Transverse colon (tissue), 4 donors: ENCODE measurements at regions not wholly inside any gene's neighbourhood (a gene's known extent, or its start where the extent isn't known, plus 50 kb on each side); places are given as distances from the start of the nearest gene placed in this dataset.
"Not testable (repeated sequence)": the region's sequence is repeated elsewhere in the genome, so short reads cannot be mapped to it uniquely, and the experiment has no call there.

Experiments
- DNase-seq: peaks from one replicate; pipeline ENCODE4 v3.0.0-alpha.2; 2019
- H3K27ac ChIP-seq, 4 donors: fragments of 200-600 bp; sonication (generic); 2 replicates each; pipeline ENCODE4 v1.5.1; 2016 to 2018; ENCODE audit warnings: inconsistent platforms in 4 of 4
- H3K27me3 ChIP-seq: fragments of 200-600 bp; sonication (generic); 2 replicates; pipeline ENCODE4 v1.5.1; 2017; ENCODE audit warnings: inconsistent platforms
- H3K36me3 ChIP-seq, 4 donors: fragments of 200-600 bp; sonication (generic); 2 replicates each; pipeline ENCODE4 v1.5.1; 2017 to 2019; ENCODE audit warnings: inconsistent platforms in 4 of 4
- H3K4me1 ChIP-seq, 4 donors: fragments of 200-600 bp; sonication (generic); 2 replicates each; pipeline ENCODE4 v1.5.1; 2017 to 2020; ENCODE audit warnings: inconsistent platforms in 4 of 4
- H3K4me3 ChIP-seq, 4 donors: fragments of 200-600 bp; sonication (generic); 1 replicate in 1 of 4; 2 replicates in 3 of 4; pipeline versions ENCODE4 v1.5.1 to v1.6.1; 2017 to 2019; ENCODE audit warnings: inconsistent platforms in 4 of 4
- H3K9me3 ChIP-seq, 2 donors: fragments of 200-600 bp; sonication (generic); 2 replicates each; pipeline ENCODE4 v1.5.1; 2017 to 2019; ENCODE audit warnings: inconsistent platforms in 2 of 2
- CTCF ChIP-seq, 5 experiments: fragments of 200-600 bp in 3 of 5; fragments of 450-650 bp in 2 of 5; sonication (generic) in 3 of 5; IDR thresholded peaks; 1 replicate in 2 of 5; 2 replicates in 3 of 5; pipeline ENCODE4 v1.5.1; 2016 to 2017; ENCODE audit warnings: antibody characterized with exemption in 5 of 5, inconsistent platforms in 3 of 5, mild to moderate bottlenecking in 2 of 5, moderate library complexity in 1 of 5
- EP300 ChIP-seq: sonication (generic); formaldehyde crosslinking; IDR thresholded peaks from one replicate; pipeline ENCODE4 v1.6.1; 2017; ENCODE audit warnings: antibody characterized with exemption, low read depth
- POLR2A ChIP-seq: fragments of 450-650 bp; IDR thresholded peaks from one replicate; pipeline ENCODE4 v1.6.1; 2016; ENCODE audit warnings: antibody characterized with exemption, mild to moderate bottlenecking, moderate library complexity
- POLR2AphosphoS5 ChIP-seq, 3 donors: sonication (generic); formaldehyde crosslinking; IDR thresholded peaks; one replicate each; pipeline ENCODE4 v1.6.1; 2016; ENCODE audit warnings: antibody characterized with exemption in 3 of 3
- WGBS, 2 donors: methylation state at CpG; one replicate each; pipeline ENCODE4 v1.1.5; 2018; ENCODE audit warnings: low coverage in 1 of 2; 5-methylcytosine and 5-hydroxymethylcytosine counted together
- in situ Hi-C, 4 donors: fragments of 200-750 bp; cut with MboI; loops; one replicate each; pipeline versions ENCODE4 v1.15.0 to v1.15.1; 2017; ENCODE audit warnings: low sequenced_read_pairs in 3 of 4, low pct_ligation_motif_present in 1 of 4, low pct_unique_long_range_greater_than_20kb in 1 of 4
- intact Hi-C: fragments of 100-400 bp; cut with DNase I; formaldehyde crosslinking; loops from one replicate; pipeline ENCODE4 v1.15.1; 2023; ENCODE audit warnings: low total_unique reads

GRCh38 chr10:59975918-59976317 is 69.6 kb upstream of the CCDC6 start:
- H3K4me1 ChIP-seq = peaks cover 0 to 11% (median 9%) of the 10 kb centered on the region in 4 donors
- DNase-seq, in situ Hi-C loops, H3K36me3 ChIP-seq, intact Hi-C loops, H3K27ac ChIP-seq, H3K27me3 ChIP-seq, H3K4me3 ChIP-seq: not testable (repeated sequence)
- WGBS, 2 donors = 97 to 100% methylated on average over 1 of the region's 1 CpG
- peaks cover 10 to 22% of the 10 kb centered on the region in 2 donors for H3K9me3 ChIP-seq

GRCh38 chr10:59971915-59972314 is 65.6 kb upstream of the CCDC6 start:
- peak; percentile 59 for DNase-seq
- WGBS, 2 donors = 28 to 50% methylated on average over 1 of the region's 1 CpG
- Histone ChIP-seq H3K27me3 (no peaks in the 10 kb centered on the region), H3K36me3 (no peaks in the 10 kb centered on the region), H3K27ac (peak overlapping the region; percentile 17 to 35 (median 20)), H3K4me1 (peaks cover 0 to 17% (median 14%) of the 10 kb centered on the region in 4 donors), H3K4me3 (no peak overlapping the region), H3K9me3 (peaks cover 0 to 4% of the 10 kb centered on the region in 2 donors)
- in situ Hi-C loops = no loop called here
- intact Hi-C loops = no loop called here
- TF ChIP-seq POLR2AphosphoS5 (IDR thresholded peaks at IDR 0.05) (peak in 1 of 3 donors; percentile 38), POLR2A (no peak)

GRCh38 chr10:59970396-59971368 is 64.3 kb upstream of the CCDC6 start:
- intact Hi-C loops = no loop called here
- WGBS, 2 donors = 69 to 74% methylated on average over 4 to 5 of the region's 5 CpGs
- in situ Hi-C loops = no loop called here
- H3K36me3 ChIP-seq = no peaks in the 10 kb centered on the region
- H3K9me3 ChIP-seq = no peaks in the 10 kb centered on the region
- H3K27ac ChIP-seq = no peak overlapping the region
- H3K4me1 ChIP-seq = peaks cover 0 to 17% (median 14%) of the 10 kb centered on the region in 4 donors
- TF ChIP-seq POLR2A = no peak
- TF ChIP-seq CTCF (IDR thresholded peaks at IDR 0.05) = no peak
- TF ChIP-seq EP300 = no peak
- TF ChIP-seq POLR2AphosphoS5 (IDR thresholded peaks at IDR 0.05) = no peak
- H3K27me3 ChIP-seq = no peaks in the 10 kb centered on the region
- DNase-seq = no peak
- H3K4me3 ChIP-seq = no peak overlapping the region

- DNase-seq = peak; percentile 24
- Histone ChIP-seq H3K27ac (no peak overlapping the region), H3K9me3 (no peaks in the 10 kb centered on the region), H3K27me3 (no peaks in the 10 kb centered on the region), H3K4me3 (no peak overlapping the region), H3K4me1 (peaks cover 0 to 17% (median 14%) of the 10 kb centered on the region in 4 donors), H3K36me3 (no peaks in the 10 kb centered on the region)
- intact Hi-C loops = no loop called here
- TF ChIP-seq CTCF (IDR thresholded peaks at IDR 0.05) (no peak), EP300 (no peak), POLR2AphosphoS5 (IDR thresholded peaks at IDR 0.05) (no peak), POLR2A (no peak)
- 64% methylated on average over 2 of the region's 2 CpGs; no CpG with 5 or more reads in 1 of the 2 donors for WGBS, 2 donors
- in situ Hi-C loops = no loop called here
Measured at GRCh38 chr10:59968705-59969104, 62.3 kb upstream of the CCDC6 start.

- no peaks in the 10 kb centered on the region for H3K36me3 ChIP-seq
- in situ Hi-C loops (no loop called here), intact Hi-C loops (no loop called here)
- 83% methylated on average over 2 of the region's 2 CpGs; no CpG with 5 or more reads in 1 of the 2 donors for WGBS, 2 donors
- H3K4me3 ChIP-seq = no peak overlapping the region
- TF ChIP-seq EP300 (no peak), POLR2A (no peak), CTCF (IDR thresholded peaks at IDR 0.05) (no peak), POLR2AphosphoS5 (IDR thresholded peaks at IDR 0.05) (no peak)
- no peaks in the 10 kb centered on the region for H3K9me3 ChIP-seq
- H3K4me1 ChIP-seq = peaks cover 0 to 15% (median 10%) of the 10 kb centered on the region in 4 donors
- DNase-seq = no peak
- H3K27me3 ChIP-seq = no peaks in the 10 kb centered on the region
- H3K27ac ChIP-seq = no peak overlapping the region
Measured at GRCh38 chr10:59967079-59967478, 60.7 kb upstream of the CCDC6 start.
